GM21390 (cell line): ENCODE measurements at regions not wholly inside any gene's neighbourhood (a gene's known extent, or its start where the extent isn't known, plus 50 kb on each side); places are given as distances from the start of the nearest gene placed in this dataset.

Experiments used
- ATAC-seq: cut with Tn5 transposase; IDR thresholded peaks from one replicate; pipeline ENCODE4 v1.9.1; 2021; ENCODE audit not compliant: unreplicated experiment

DNA sequence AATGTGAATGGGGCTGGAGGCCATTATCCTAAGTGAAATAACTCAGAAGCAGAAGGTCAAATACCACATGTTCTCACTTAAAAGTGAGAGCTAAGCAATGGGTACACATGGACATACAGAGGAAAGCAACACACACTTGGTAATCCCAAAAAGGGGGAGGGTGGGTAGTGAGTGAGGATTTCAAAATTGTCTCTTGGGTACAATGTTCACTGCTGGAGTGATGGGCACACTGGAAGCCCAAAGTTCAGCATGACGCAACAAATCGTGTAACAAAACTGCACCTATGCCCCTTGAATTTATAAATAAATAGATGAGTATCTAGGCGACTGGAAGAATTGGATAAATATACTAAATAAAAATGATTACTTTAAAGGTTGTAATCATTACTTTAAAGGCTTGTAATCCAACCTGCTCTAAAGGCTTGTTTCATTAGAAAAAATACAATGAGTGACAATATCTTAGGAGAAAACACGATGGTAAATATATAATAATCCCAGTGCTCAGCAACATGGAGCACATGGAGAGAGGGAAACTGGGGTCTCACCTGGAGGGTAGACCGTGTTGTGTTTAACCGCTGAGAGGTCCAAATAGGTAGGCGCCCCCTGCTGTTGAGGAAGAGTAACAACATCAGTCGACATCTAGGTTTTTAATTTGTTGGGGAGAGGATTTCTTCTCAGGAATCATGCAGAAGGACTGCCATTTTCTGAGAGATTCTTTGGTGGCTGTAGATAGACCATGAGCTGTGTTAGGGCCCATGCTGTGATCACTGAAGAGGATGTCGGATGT is 78.5 kb upstream of the ROBO1 start:
- ATAC-seq, result no peak

DNA sequence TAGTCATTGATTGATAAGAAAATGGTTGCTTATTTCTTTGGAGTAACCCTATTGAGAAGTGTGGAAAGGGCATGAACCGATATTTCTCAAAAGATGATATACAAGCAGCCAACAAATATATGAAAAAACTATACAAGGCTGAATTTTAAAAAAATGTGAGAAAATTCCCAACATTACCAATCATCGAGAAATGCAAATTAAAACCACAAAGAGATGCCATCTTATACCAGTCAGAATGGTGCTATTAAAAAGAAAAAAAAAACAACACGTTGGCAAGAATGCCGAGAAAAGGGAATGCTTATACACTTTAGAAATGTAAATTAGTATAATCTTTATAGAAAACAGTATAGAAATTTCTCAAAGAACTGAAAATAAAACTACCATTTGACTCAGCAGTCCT is 77.7 kb upstream of the ROBO1 start:
- ATAC-seq, result no peak

DNA sequence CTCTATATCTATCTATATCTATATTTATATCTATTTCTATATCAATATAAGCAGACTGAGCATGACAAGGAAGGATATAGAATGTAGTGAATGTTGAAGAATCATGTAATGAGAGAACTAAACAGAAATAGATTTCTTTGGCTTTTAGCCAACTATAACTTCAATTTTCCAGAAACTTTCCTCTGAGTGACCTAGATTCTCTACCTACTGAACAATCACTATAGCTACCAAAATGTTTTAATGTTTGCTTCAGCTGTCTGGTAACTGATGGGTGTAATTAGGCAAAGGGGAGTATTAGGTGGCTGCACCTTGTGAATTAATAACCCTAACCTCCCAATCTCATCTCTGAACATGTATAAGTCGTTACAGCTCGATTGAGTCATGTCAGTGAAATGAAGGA is 76.4 kb upstream of the ROBO1 start:
- no peak for ATAC-seq

DNA sequence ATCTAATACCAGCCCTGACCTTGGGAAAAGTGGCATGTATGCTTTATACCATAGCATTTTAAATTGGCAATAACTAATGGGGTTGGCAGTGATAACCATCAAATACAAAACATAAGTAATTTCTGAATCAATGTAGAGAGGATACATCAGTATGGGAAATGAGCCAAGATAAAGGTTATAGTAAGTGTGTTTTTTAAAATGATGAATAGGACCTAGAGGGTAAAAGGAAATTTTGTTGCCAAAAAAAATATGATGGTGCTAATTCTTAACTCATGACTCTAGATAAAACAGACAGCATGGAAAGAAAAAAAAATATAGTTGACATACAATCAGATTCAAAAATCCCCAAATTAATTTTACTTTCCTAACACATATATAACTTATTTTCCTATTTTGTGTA is 75.4 kb upstream of the ROBO1 start:
- no peak for ATAC-seq

DNA sequence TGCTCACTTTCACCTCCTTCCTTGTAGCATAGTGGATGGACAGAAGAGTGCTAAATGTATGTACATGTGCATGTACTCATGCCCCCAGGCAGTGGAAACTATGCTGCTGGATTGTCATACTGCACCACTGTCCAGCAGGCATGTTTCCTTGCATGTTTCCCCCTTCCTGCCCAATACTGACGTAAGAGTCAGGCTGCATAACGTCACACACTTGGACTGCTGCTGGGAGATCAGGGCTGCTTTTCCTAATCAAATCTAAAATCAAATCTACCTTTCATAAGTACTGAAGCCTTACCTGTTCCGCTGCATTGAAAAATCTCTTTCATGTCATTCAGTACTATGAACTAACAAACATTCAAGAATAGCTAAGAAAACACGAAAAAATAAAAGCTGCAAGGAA is 67.9 kb upstream of the ROBO1 start:
- no peak for ATAC-seq

DNA sequence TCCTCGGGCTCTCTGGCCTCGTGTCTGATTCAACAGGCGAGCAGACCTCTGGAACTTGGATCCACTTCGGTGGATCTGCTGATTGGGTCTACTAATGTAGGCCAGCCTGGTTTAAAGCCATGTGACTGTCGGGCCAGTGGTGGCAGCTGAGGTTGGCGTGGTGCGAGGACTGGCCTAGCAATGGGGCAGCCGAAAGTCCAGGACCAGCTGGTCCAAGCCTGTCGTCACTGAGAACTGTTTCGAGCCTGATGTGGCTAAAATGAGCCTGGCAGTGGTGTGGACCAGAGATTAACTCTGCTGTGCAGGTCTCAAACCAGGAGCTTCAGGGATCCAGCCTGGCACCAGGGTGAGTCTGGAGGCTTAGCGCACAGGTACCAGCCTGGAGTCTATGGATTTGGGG is 56.4 kb upstream of the ROBO1 start:
- no peak for ATAC-seq

DNA sequence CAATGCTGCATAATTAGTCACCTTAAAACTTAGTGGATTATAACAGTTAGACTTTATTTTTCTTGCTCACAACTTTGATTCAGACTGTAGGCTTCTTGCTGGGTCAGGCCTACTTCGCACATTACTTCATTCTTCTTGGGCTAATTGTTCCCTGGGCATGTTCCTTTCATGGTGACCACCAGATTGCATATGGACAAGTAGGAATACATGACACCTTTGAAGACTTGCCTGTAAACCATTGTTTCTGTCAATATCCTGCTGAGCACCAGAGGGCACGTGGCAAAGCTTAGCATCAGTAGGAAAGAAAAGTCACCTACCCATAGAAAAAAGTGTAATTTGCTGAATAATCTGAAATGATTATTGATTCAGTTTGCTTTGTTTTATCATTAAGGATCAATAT is 54.3 kb upstream of the ROBO1 start:
- ATAC-seq, result no peak

DNA sequence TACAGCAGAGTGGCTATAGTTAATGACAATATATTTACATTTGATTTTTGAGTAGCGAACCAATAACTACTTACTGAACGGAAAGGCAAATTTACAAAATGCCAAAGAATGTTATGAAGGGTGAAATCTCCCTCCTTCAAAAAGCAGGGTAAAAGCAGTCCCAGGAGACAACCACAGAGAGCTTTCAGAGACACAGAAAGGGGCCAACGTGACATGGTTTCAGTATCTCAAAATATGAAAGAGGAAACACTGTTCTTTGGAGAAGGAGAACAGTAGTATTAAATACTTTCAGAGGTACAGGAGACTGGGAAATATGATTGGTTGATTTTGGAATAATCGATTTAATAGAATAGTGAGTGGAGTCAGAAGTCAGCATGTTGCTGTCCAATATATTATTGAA is 52.3 kb upstream of the ROBO1 start:
- ATAC-seq, result no peak

DNA sequence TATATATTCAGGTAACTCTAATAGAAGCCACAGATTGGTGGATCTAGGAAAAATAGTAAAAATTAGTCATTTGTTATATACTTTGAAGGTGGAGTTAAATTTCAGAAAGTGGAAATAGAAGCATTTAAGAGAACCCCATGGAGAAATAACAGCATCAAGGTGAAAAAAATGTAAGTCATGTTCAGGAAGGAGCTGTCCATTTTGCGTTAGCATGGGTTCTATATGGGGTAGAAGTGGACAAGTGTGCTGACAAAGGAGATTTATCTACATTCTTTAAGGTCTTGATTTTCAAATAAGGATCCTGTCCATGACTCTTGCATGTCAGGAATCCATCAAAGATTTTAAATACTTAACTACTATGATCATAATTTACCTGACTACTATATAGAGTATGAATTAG is 50.2 kb upstream of the ROBO1 start:
- ATAC-seq, result no peak
